Mesothelial cell of epicardium (in vitro differentiated cells): ENCODE measurements at regions not wholly inside any gene's neighbourhood (a gene's known extent, or its start where the extent isn't known, plus 50 kb on each side); places are given as distances from the start of the nearest gene placed in this dataset.

Experiments
- DNase-seq, 2 experiments: peaks; one replicate each; pipeline ENCODE4 v3.0.0; 2021; ENCODE audit warnings: low spot score in 2 of 2; ENCODE audit not compliant: unreplicated experiment in 2 of 2
- H3K27ac Mint-ChIP-seq: 2 replicates; pipeline ENCODE4 v1.8.0; 2021; ENCODE audit warnings: mixed read lengths
- H3K27me3 Mint-ChIP-seq: 2 replicates; pipeline ENCODE4 v1.8.0; 2021; ENCODE audit warnings: low read depth, mixed read lengths
- H3K36me3 Mint-ChIP-seq: 2 replicates; pipeline ENCODE4 v1.8.0; 2021; ENCODE audit warnings: mixed read lengths
- H3K4me1 Mint-ChIP-seq: 2 replicates; pipeline ENCODE4 v1.8.0; 2021; ENCODE audit warnings: mixed read lengths
- H3K4me3 Mint-ChIP-seq: 2 replicates; pipeline ENCODE4 v1.8.0; 2021; ENCODE audit warnings: mild to moderate bottlenecking, moderate library complexity, mixed read lengths
- H3K9me3 Mint-ChIP-seq: 2 replicates; pipeline ENCODE4 v1.8.0; 2021; ENCODE audit warnings: mixed read lengths
- CTCF ChIP-seq: fragments of 200-600 bp; sonication (generic); IDR thresholded peaks from one replicate; pipeline ENCODE4 v1.5.0; 2021; ENCODE audit warnings: antibody characterized with exemption; ENCODE audit not compliant: unreplicated experiment

DNA sequence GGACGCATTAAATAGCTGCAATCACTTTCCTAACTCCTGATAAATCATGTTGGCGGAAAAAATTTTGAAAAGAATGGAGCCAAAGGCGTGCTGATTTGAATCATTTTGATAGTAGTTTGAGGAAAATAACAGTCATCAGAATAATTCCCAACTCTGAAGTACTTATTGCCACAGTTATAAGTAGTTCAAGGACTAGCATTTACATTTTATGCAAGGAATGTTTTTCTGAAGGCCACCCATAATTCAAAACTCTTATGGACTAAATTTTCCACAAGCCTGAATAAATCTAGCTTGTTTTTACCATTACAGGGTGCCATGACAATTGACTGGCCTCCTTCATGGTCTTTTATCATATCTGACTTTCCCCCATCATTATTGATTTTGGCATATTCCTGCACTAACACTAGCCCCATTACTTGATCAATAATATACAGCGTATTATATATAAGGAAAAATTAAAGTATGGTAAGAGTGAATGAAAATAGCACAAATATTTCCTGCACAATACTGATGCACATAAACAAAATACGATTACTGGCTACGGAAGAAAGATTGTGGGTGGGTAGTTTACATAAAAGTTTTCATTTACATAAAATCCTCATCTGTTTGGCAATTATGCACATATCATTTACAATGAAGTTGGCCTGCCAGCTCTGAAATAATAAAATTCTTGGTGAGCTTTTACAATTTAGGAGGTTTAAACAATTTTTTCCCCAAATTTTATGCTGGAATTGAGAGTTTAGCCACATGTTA, 334.6 kb downstream of the ARL6IP6 start:
- H3K27ac Mint-ChIP-seq, result no peak overlapping the region
- no peak overlapping the region for H3K4me3 Mint-ChIP-seq
- H3K9me3 Mint-ChIP-seq, result no peaks in the 10 kb centered on the region
- no peak for DNase-seq
- H3K36me3 Mint-ChIP-seq, result no peaks in the 10 kb centered on the region
- H3K4me1 Mint-ChIP-seq, result peaks cover 15% of the 10 kb centered on the region
- no peak for TF ChIP-seq CTCF
- no peaks in the 10 kb centered on the region for H3K27me3 Mint-ChIP-seq

- TF ChIP-seq CTCF, result no peak
- DNase-seq, result no peak
- Mint-ChIP-seq H3K36me3 (no peaks in the 10 kb centered on the region), H3K27ac (no peak overlapping the region), H3K4me1 (no peaks in the 10 kb centered on the region), H3K9me3 (no peaks in the 10 kb centered on the region), H3K27me3 (no peaks in the 10 kb centered on the region), H3K4me3 (no peak overlapping the region)
These were observed 328.8 kb downstream of the ARL6IP6 start for GRCh38 chr2:153047220-153047619.

DNA sequence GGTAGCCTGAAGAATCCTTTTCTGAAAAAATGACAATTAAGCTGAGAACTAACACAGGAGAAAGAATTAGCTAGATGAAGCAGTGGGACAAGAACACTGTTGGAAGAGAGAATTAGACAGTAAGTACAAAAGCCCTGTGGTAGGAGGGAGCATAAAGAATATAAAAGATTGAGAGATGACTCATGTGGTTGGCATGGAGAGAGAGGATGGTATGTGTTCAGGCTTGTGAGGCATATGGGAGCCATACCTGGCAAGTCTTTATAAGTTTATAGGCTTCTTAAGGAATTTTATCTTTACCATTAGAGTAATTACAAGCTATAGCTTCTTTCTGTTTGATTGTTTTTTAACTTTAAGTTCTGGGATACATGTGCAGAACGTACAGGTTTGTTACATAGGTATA, 325.0 kb downstream of the ARL6IP6 start:
- no peak overlapping the region for H3K4me3 Mint-ChIP-seq
- no peak for TF ChIP-seq CTCF
- DNase-seq, result no peak
- H3K4me1 Mint-ChIP-seq, result no peaks in the 10 kb centered on the region
- H3K36me3 Mint-ChIP-seq, result no peaks in the 10 kb centered on the region
- H3K27ac Mint-ChIP-seq, result no peak overlapping the region
- H3K27me3 Mint-ChIP-seq, result no peaks in the 10 kb centered on the region
- no peaks in the 10 kb centered on the region for H3K9me3 Mint-ChIP-seq

DNA sequence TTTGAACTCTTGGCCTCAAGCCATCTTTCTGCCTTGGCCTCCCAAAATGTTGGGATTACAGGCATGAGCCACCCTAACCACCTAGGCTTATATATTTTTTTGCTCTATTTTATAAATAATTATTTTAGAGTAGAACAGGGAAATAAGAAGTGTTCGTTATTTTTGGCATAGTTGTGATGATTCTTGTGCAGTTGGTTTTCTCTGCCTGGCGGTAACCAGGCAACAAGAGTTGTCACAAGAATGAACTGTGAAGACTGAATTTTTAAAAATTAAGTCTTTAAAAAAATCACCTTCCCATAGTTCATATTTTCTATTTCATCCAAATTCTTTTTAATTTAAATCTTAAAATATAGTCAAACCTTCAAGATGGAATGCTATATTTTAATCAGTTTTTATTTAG, 310.2 kb downstream of the ARL6IP6 start:
- Mint-ChIP-seq H3K4me3 (no peak overlapping the region), H3K4me1 (no peaks in the 10 kb centered on the region), H3K9me3 (peaks cover 4% of the 10 kb centered on the region), H3K27me3 (no peaks in the 10 kb centered on the region), H3K27ac (no peak overlapping the region), H3K36me3 (no peaks in the 10 kb centered on the region)
- no peak for DNase-seq
- TF ChIP-seq CTCF, result no peak

DNA sequence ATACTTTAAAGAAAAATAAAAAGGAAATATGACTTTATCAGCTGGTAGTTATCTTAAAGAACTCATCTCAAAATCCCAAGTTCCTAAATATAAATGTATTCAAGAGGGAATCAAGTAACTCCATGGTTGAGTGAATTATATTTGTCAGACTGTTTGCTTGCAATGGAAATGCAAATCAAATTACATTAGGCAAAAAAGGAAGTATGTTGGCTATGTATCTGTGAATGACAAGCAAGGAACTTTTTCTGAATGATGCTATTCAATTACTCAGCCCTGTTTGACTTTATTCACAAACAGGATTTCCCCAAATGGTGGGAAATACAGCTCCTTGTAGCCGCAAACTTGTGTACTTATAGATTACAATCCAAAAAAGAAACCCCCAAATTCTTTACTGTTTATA, 309.1 kb downstream of the ARL6IP6 start:
- no peak overlapping the region for H3K27ac Mint-ChIP-seq
- TF ChIP-seq CTCF, result no peak

GRCh38 chr2:153020201-153020600, 301.8 kb downstream of the ARL6IP6 start:
- Mint-ChIP-seq H3K27me3 (no peaks in the 10 kb centered on the region), H3K36me3 (peaks cover 2% of the 10 kb centered on the region), H3K9me3 (peaks cover 33% of the 10 kb centered on the region), H3K4me1 (no peaks in the 10 kb centered on the region), H3K4me3 (no peak overlapping the region), H3K27ac (no peak overlapping the region)
- TF ChIP-seq CTCF, result no peak
- DNase-seq, result no peak

More for the DNA sequence above, 309.1 kb downstream of the ARL6IP6 start:
- Mint-ChIP-seq H3K36me3 (no peaks in the 10 kb centered on the region), H3K9me3 (no peaks in the 10 kb centered on the region), H3K4me3 (no peak overlapping the region), H3K4me1 (no peaks in the 10 kb centered on the region), H3K27me3 (no peaks in the 10 kb centered on the region)
- DNase-seq, result no peak
